ENCODE measurements at regions not wholly inside any gene's neighbourhood (a gene's known extent, or its start where the extent isn't known, plus 50 kb on each side); places are given as distances from the start of the nearest gene placed in this dataset.

GRCh38 chr2:100627330-100628300 lies 64.8 kb downstream of the PDCL3 start:
- DNase-seq (ENCODE audit: low spot score), result no peak
- intact Hi-C loops (cut with DNase I), result loop anchor here in 1 of 2 donors (10.0 kb wide), 1 partner anchor 57 kb away; no protein-coding TSS in a partner anchor

GRCh38 chr2:100628506-100628905 lies 65.7 kb downstream of the PDCL3 start:
- intact Hi-C loops (cut with DNase I), result loop anchor here in 1 of 2 donors (10.0 kb wide), 1 partner anchor 56 kb away; no protein-coding TSS in a partner anchor
- no peak for DNase-seq (ENCODE audit: low spot score)

- no peak for DNase-seq (ENCODE audit: low spot score)
- intact Hi-C loops (cut with DNase I), result loop anchor here in 1 of 2 donors (10.0 kb wide), 1 partner anchor 55 kb away; no protein-coding TSS in a partner anchor
These were observed 66.5 kb downstream of the PDCL3 start for GRCh38 chr2:100629309-100629708.

- no peak for DNase-seq (ENCODE audit: low spot score)
- intact Hi-C loops (cut with DNase I), result no loop called here
These were observed 67.7 kb downstream of the PDCL3 start for GRCh38 chr2:100630473-100630977.

- DNase-seq (ENCODE audit: low spot score), result no peak
These were observed 69.2 kb downstream of the PDCL3 start for GRCh38 chr2:100632037-100632436.

GRCh38 chr2:100632759-100633158 lies 70.0 kb downstream of the PDCL3 start:
- intact Hi-C loops (cut with DNase I), result no loop called here
- DNase-seq (ENCODE audit: low spot score), result no peak

More at GRCh38 chr2:100632037-100632436, 69.2 kb downstream of the PDCL3 start:
- intact Hi-C loops (cut with DNase I), result no loop called here

GRCh38 chr2:100639588-100640390 lies 77.0 kb downstream of the PDCL3 start:
- intact Hi-C loops (cut with DNase I), result no loop called here
- no peak for DNase-seq (ENCODE audit: low spot score)

- intact Hi-C loops (cut with DNase I), result no loop called here
- no peak for DNase-seq (ENCODE audit: low spot score)
These were observed 77.8 kb downstream of the PDCL3 start for GRCh38 chr2:100640431-100641124.

GRCh38 chr2:100641125-100641435 lies 78.3 kb downstream of the PDCL3 start:
- intact Hi-C loops (cut with DNase I), result no loop called here
- DNase-seq (ENCODE audit: low spot score), result no peak

GRCh38 chr2:100642425-100642824 lies 79.6 kb downstream of the PDCL3 start:
- no peak for DNase-seq (ENCODE audit: low spot score)
- intact Hi-C loops (cut with DNase I), result no loop called here

- no peak for DNase-seq (ENCODE audit: low spot score)
- intact Hi-C loops (cut with DNase I), result no loop called here
These were observed 80.7 kb downstream of the PDCL3 start for GRCh38 chr2:100643467-100643866.

GRCh38 chr2:100643906-100644501 lies 81.2 kb downstream of the PDCL3 start:
- DNase-seq (ENCODE audit: low spot score), result no peak
- intact Hi-C loops (cut with DNase I), result no loop called here

GRCh38 chr2:100645695-100646429 lies 83.1 kb downstream of the PDCL3 start:
- intact Hi-C loops (cut with DNase I), result no loop called here
- no peak for DNase-seq (ENCODE audit: low spot score)

- intact Hi-C loops (cut with DNase I), result no loop called here
- DNase-seq (ENCODE audit: low spot score), result no peak
These were observed 84.9 kb downstream of the PDCL3 start for GRCh38 chr2:100647709-100648108.

- intact Hi-C loops (cut with DNase I), result no loop called here
- no peak for DNase-seq (ENCODE audit: low spot score)
These were observed 87.4 kb downstream of the PDCL3 start for GRCh38 chr2:100650151-100650550.

GRCh38 chr2:100653449-100654035 lies 90.7 kb downstream of the PDCL3 start:
- intact Hi-C loops (cut with DNase I), result no loop called here
- no peak for DNase-seq (ENCODE audit: low spot score)

- intact Hi-C loops (cut with DNase I), result no loop called here
- DNase-seq (ENCODE audit: low spot score), result no peak
These were observed 91.8 kb downstream of the PDCL3 start for GRCh38 chr2:100654611-100655010.

GRCh38 chr2:100655446-100655845 lies 92.7 kb downstream of the PDCL3 start:
- intact Hi-C loops (cut with DNase I), result no loop called here
- no peak for DNase-seq (ENCODE audit: low spot score)

Measured in posterior vena cava (tissue), 2 donors.